ENCODE measurements at regions not wholly inside any gene's neighbourhood (a gene's known extent, or its start where the extent isn't known, plus 50 kb on each side); places are given as distances from the start of the nearest gene placed in this dataset.
A peak's percentile ranks its signal among the peaks of the same experiment; 100 is the strongest.

- in situ Hi-C loops (cut with MboI; ENCODE audit: low sequenced_read_pairs in 4 of 4) = no loop called here
Observed at GRCh38 chr5:174575043-174575442, 149.3 kb upstream of the MSX2 start.

DNA sequence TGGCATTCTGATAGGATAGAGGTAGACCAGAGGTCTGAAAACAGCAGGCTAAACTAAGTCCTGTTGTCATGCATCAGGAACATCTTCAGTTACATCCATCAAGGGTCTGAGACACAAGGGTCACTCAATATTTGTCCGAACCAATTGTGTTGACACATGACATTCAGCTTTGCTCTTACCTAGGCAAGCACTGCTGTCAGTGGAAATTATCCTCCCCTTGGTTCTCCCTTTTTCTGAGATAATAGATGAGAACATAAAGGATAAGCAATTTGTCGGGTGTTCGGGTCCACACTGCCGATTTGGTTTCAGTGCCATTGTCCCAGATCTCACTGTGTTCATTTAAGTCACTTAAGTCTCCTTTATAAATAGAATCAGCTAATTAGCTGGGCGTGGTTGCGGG is 148.3 kb upstream of the MSX2 start:
- ATAC-seq (no peak), DNase-seq (no peak)
- Histone ChIP-seq H3K4me1 (peaks cover 3 to 15% of the 10 kb centered on the region in 2 donors), H3K36me3 (no peaks in the 10 kb centered on the region), H3K27ac (no peak overlapping the region), H3K4me3 (no peak overlapping the region), H3K27me3 (no peaks in the 10 kb centered on the region), H3K9me3 (no peaks in the 10 kb centered on the region)
- intact Hi-C loops (cut with DNase I; ENCODE audit: low total_unique reads) = no loop called here
- in situ Hi-C loops (cut with MboI; ENCODE audit: low sequenced_read_pairs in 4 of 4) = no loop called here
- TF ChIP-seq, protein P1, sequence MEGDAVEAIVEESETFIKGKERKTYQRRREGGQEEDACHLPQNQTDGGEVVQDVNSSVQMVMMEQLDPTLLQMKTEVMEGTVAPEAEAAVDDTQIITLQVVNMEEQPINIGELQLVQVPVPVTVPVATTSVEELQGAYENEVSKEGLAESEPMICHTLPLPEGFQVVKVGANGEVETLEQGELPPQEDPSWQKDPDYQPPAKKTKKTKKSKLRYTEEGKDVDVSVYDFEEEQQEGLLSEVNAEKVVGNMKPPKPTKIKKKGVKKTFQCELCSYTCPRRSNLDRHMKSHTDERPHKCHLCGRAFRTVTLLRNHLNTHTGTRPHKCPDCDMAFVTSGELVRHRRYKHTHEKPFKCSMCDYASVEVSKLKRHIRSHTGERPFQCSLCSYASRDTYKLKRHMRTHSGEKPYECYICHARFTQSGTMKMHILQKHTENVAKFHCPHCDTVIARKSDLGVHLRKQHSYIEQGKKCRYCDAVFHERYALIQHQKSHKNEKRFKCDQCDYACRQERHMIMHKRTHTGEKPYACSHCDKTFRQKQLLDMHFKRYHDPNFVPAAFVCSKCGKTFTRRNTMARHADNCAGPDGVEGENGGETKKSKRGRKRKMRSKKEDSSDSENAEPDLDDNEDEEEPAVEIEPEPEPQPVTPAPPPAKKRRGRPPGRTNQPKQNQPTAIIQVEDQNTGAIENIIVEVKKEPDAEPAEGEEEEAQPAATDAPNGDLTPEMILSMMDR (IDR thresholded peaks at IDR 0.05 in 4 of 5, conservative IDR thresholded peaks at IDR 0.05 in 1 of 5) = no peak
- TF ChIP-seq POLR2A (IDR thresholded peaks at IDR 0.05) = no peak

More at GRCh38 chr5:174575043-174575442, 149.3 kb upstream of the MSX2 start:
- H3K36me3 ChIP-seq = no peaks in the 10 kb centered on the region
- no peaks in the 10 kb centered on the region for H3K9me3 ChIP-seq
- H3K27me3 ChIP-seq = no peaks in the 10 kb centered on the region
- ATAC-seq (no peak), DNase-seq (no peak)
- no peak overlapping the region for H3K4me3 ChIP-seq
- peaks cover 3 to 15% of the 10 kb centered on the region in 2 donors for H3K4me1 ChIP-seq
- no peak for TF ChIP-seq POLR2A (IDR thresholded peaks at IDR 0.05)
- TF ChIP-seq, protein P1 (IDR thresholded peaks at IDR 0.05 in 4 of 5, conservative IDR thresholded peaks at IDR 0.05 in 1 of 5) = no peak
- intact Hi-C loops (cut with DNase I; ENCODE audit: low total_unique reads) = no loop called here
- no peak overlapping the region for H3K27ac ChIP-seq

- Histone ChIP-seq H3K4me1 (no peaks in the 10 kb centered on the region), H3K27me3 (no peaks in the 10 kb centered on the region), H3K9me3 (peaks cover 0 to 6% (median 0%) of the 10 kb centered on the region in 3 donors), H3K36me3 (no peaks in the 10 kb centered on the region), H3K27ac (no peak overlapping the region), H3K4me3 (no peak overlapping the region)
- no peak for TF ChIP-seq POLR2A (IDR thresholded peaks at IDR 0.05)
- TF ChIP-seq, protein P1 (IDR thresholded peaks at IDR 0.05 in 4 of 5, conservative IDR thresholded peaks at IDR 0.05 in 1 of 5) = peak in 1 of 5 experiments; percentile 13
- no peak for DNase-seq
- intact Hi-C loops (cut with DNase I; ENCODE audit: low total_unique reads) = no loop called here
- in situ Hi-C loops (cut with MboI; ENCODE audit: low sequenced_read_pairs in 4 of 4) = no loop called here
- ATAC-seq = no peak
Observed at GRCh38 chr5:174581479-174581878, 142.9 kb upstream of the MSX2 start.

- H3K4me3 ChIP-seq = no peak overlapping the region
- TF ChIP-seq, protein P1 (IDR thresholded peaks at IDR 0.05 in 4 of 5, conservative IDR thresholded peaks at IDR 0.05 in 1 of 5) = no peak
- TF ChIP-seq POLR2A (IDR thresholded peaks at IDR 0.05) = no peak
- no peaks in the 10 kb centered on the region for H3K4me1 ChIP-seq
- no peaks in the 10 kb centered on the region for H3K36me3 ChIP-seq
- H3K27me3 ChIP-seq = no peaks in the 10 kb centered on the region
- H3K27ac ChIP-seq = no peak overlapping the region
- ATAC-seq (no peak), DNase-seq (no peak)
- in situ Hi-C loops (cut with MboI; ENCODE audit: low sequenced_read_pairs in 4 of 4) = no loop called here
- peaks cover 0 to 6% (median 0%) of the 10 kb centered on the region in 3 donors for H3K9me3 ChIP-seq
- intact Hi-C loops (cut with DNase I; ENCODE audit: low total_unique reads) = no loop called here
Observed at GRCh38 chr5:174581894-174582293, 142.5 kb upstream of the MSX2 start.

DNA sequence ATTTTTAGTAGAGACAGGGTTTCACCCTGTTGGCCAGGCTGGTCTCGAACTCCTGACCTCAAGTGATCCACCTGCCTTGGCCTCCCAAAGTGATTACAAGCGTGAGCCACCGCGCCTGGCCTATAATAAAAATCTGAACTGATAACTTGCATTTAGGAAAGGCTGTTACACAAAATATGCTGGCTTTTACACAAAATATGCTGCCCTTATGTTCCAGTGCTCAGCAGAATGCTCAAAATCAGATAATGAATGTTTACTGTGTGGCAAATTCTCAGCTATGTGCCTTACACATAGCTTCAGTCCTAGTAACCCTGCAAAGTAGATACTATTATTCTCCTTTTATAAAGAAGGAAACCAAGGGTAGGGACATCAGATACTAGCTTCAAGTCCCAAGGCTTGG is 141.3 kb upstream of the MSX2 start:
- ATAC-seq (no peak), DNase-seq (no peak)
- peaks cover 0 to 6% (median 0%) of the 10 kb centered on the region in 3 donors for H3K9me3 ChIP-seq
- no peaks in the 10 kb centered on the region for H3K36me3 ChIP-seq
- H3K4me1 ChIP-seq = no peaks in the 10 kb centered on the region
- no peaks in the 10 kb centered on the region for H3K27me3 ChIP-seq
- no peak overlapping the region for H3K4me3 ChIP-seq
- H3K27ac ChIP-seq = no peak overlapping the region
- in situ Hi-C loops (cut with MboI; ENCODE audit: low sequenced_read_pairs in 4 of 4) (no loop called here), intact Hi-C loops (cut with DNase I; ENCODE audit: low total_unique reads) (no loop called here)
- TF ChIP-seq, protein P1 (IDR thresholded peaks at IDR 0.05 in 4 of 5, conservative IDR thresholded peaks at IDR 0.05 in 1 of 5) = no peak

Measured in gastrocnemius medialis (tissue), 4 donors.